ENCODE measurements at regions not wholly inside any gene's neighbourhood (a gene's known extent, or its start where the extent isn't known, plus 50 kb on each side); places are given as distances from the start of the nearest gene placed in this dataset.

- TF ChIP-seq CTCF (IDR thresholded peaks at IDR 0.05) (no peak), POLR2A (IDR thresholded peaks at IDR 0.05) (no peak)
Measured at GRCh38 chr6:141451181-141451510, 681.6 kb upstream of the GJE1 start.
